Kidney epithelial cell (primary cell): ENCODE measurements at regions not wholly inside any gene's neighbourhood (a gene's known extent, or its start where the extent isn't known, plus 50 kb on each side); places are given as distances from the start of the nearest gene placed in this dataset.

Experiments
- DNase-seq: peaks from one replicate; pipeline ENCODE4 v3.0.0-alpha.2; 2010; ENCODE audit warnings: low read depth
- H3K27me3 ChIP-seq: 2 replicates; pipeline ENCODE4 v1.6.0; 2011; ENCODE audit warnings: low read length; ENCODE audit not compliant: control insufficient read depth, insufficient read depth
- H3K36me3 ChIP-seq: 2 replicates; pipeline ENCODE4 v1.5.1; 2011; ENCODE audit warnings: low read length; ENCODE audit not compliant: control insufficient read depth, insufficient read depth
- H3K4me3 ChIP-seq: 2 replicates; pipeline ENCODE4 v1.5.1; 2011; ENCODE audit warnings: low read depth, mild to moderate bottlenecking, control low read depth, low read length
- CTCF ChIP-seq: IDR thresholded peaks from 2 replicates; pipeline ENCODE4 v1.5.1; 2011; ENCODE audit warnings: mild to moderate bottlenecking, moderate library complexity, low read length, control low read depth, inconsistent platforms; ENCODE audit not compliant: insufficient read depth, poor library complexity, severe bottlenecking

- H3K27me3 ChIP-seq: no peaks in the 10 kb centered on the region
- no peak overlapping the region for H3K4me3 ChIP-seq
- TF ChIP-seq CTCF: no peak
- DNase-seq: no peak
- no peaks in the 10 kb centered on the region for H3K36me3 ChIP-seq
These were observed 795.3 kb downstream of the VRK1 start for GRCh38 chr14:97592341-97592980.

GRCh38 chr14:97594306-97594705, 797.1 kb downstream of the VRK1 start:
- Histone ChIP-seq H3K36me3 (no peaks in the 10 kb centered on the region), H3K4me3 (no peak overlapping the region), H3K27me3 (no peaks in the 10 kb centered on the region)
- DNase-seq: no peak
- TF ChIP-seq CTCF: no peak

GRCh38 chr14:97602438-97603117, 805.4 kb downstream of the VRK1 start:
- H3K27me3 ChIP-seq: no peaks in the 10 kb centered on the region
- no peaks in the 10 kb centered on the region for H3K36me3 ChIP-seq
- no peak for TF ChIP-seq CTCF
- DNase-seq: no peak
- no peak overlapping the region for H3K4me3 ChIP-seq

- Histone ChIP-seq H3K27me3 (no peaks in the 10 kb centered on the region), H3K36me3 (no peaks in the 10 kb centered on the region), H3K4me3 (no peak overlapping the region)
- no peak for DNase-seq
- no peak for TF ChIP-seq CTCF
These were observed 806.0 kb downstream of the VRK1 start for GRCh38 chr14:97603201-97603600.

GRCh38 chr14:97604731-97605130, 807.5 kb downstream of the VRK1 start:
- Histone ChIP-seq H3K27me3 (no peaks in the 10 kb centered on the region), H3K36me3 (no peaks in the 10 kb centered on the region), H3K4me3 (no peak overlapping the region)
- no peak for TF ChIP-seq CTCF
- DNase-seq: no peak

- Histone ChIP-seq H3K27me3 (no peaks in the 10 kb centered on the region), H3K4me3 (no peak overlapping the region), H3K36me3 (no peaks in the 10 kb centered on the region)
- no peak for TF ChIP-seq CTCF
- no peak for DNase-seq
These were observed 821.2 kb downstream of the VRK1 start for GRCh38 chr14:97618401-97618800.
